Calu3 (cell line): ENCODE measurements at regions not wholly inside any gene's neighbourhood (a gene's known extent, or its start where the extent isn't known, plus 50 kb on each side); places are given as distances from the start of the nearest gene placed in this dataset.

Source experiments
- BruUV-seq: library from RNA; stranded (reverse); fragments of 400-500 nt; replicated peaks from 2 replicates; lab custom pipeline; 2021; lab: Mats Ljungman, UMichigan
- CTCF ChIA-PET: fragments of 300-600 bp; sonication (Branson Sonifier 250); formaldehyde crosslinking; loops from one replicate; lab custom pipeline; 2022; ENCODE audit warnings: antibody characterized with exemption; lab: Charles Lee
- DNase-seq: peaks from one replicate; pipeline ENCODE4 v3.0.0; 2022
- H3K27ac Mint-ChIP-seq: one replicate; pipeline ENCODE4 v1.8.0; 2022; ENCODE audit warnings: mixed read lengths; ENCODE audit not compliant: unreplicated experiment
- H3K27me3 Mint-ChIP-seq: one replicate; pipeline ENCODE4 v1.8.0; 2022; ENCODE audit warnings: mixed read lengths; ENCODE audit not compliant: unreplicated experiment
- H3K36me3 Mint-ChIP-seq: one replicate; pipeline ENCODE4 v1.8.0; 2022; ENCODE audit warnings: mild to moderate bottlenecking, moderate library complexity, mixed read lengths; ENCODE audit not compliant: insufficient read depth, unreplicated experiment
- H3K4me1 Mint-ChIP-seq: one replicate; pipeline ENCODE4 v1.8.0; 2022; ENCODE audit warnings: mild to moderate bottlenecking, low read depth, mixed read lengths; ENCODE audit not compliant: unreplicated experiment
- H3K4me3 Mint-ChIP-seq: one replicate; pipeline ENCODE4 v1.8.0; 2022; ENCODE audit warnings: mild to moderate bottlenecking, low read depth, moderate library complexity, mixed read lengths; ENCODE audit not compliant: unreplicated experiment
- H3K9me3 Mint-ChIP-seq: one replicate; pipeline ENCODE4 v1.8.0; 2022; ENCODE audit warnings: low read depth, mixed read lengths; ENCODE audit not compliant: unreplicated experiment
- intact Hi-C: fragments of 100-400 bp; cut with micrococcal nuclease; formaldehyde crosslinking; loops from one replicate; pipeline ENCODE4 v1.10.0; 2022; ENCODE audit not compliant: unreplicated experiment
- TF ChIP-seq, protein P1 (sequence below): fragments of 200-600 bp; IDR thresholded peaks from one replicate; pipeline ENCODE4 v1.8.0; 2022; ENCODE audit warnings: antibody characterized with exemption; ENCODE audit not compliant: unreplicated experiment

DNA sequence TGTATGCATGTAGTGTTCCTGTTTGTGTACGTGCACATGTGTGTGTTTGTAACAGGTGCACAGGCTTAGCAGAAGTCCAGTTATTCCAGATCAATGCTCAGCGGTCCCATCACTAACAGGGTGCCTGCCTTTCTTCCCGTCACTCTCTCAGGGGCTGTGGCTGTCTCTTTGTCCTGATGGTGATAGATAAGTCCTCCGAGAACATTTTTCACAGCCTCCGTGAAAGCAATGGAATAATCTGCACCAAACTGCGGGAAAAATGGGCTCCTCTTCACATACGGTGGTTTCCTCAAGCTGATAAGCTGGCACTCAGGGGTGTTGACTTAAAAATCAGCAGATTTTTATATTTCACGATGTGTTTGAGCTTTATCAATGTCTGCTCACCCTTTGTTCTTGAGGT lies 342.3 kb downstream of the TMEM114 start:
- no peaks in the 10 kb centered on the region for H3K27me3 Mint-ChIP-seq
- H3K9me3 Mint-ChIP-seq: peaks cover 6% of the 10 kb centered on the region
- no peaks in the 10 kb centered on the region for H3K36me3 Mint-ChIP-seq
- H3K4me1 Mint-ChIP-seq: no peaks in the 10 kb centered on the region
- no peak overlapping the region for H3K27ac Mint-ChIP-seq
- DNase-seq: no peak
- no TSS peak for BruUV-seq
- CTCF ChIA-PET: no interaction called here
- H3K4me3 Mint-ChIP-seq: no peak overlapping the region
- TF ChIP-seq, protein P1, sequence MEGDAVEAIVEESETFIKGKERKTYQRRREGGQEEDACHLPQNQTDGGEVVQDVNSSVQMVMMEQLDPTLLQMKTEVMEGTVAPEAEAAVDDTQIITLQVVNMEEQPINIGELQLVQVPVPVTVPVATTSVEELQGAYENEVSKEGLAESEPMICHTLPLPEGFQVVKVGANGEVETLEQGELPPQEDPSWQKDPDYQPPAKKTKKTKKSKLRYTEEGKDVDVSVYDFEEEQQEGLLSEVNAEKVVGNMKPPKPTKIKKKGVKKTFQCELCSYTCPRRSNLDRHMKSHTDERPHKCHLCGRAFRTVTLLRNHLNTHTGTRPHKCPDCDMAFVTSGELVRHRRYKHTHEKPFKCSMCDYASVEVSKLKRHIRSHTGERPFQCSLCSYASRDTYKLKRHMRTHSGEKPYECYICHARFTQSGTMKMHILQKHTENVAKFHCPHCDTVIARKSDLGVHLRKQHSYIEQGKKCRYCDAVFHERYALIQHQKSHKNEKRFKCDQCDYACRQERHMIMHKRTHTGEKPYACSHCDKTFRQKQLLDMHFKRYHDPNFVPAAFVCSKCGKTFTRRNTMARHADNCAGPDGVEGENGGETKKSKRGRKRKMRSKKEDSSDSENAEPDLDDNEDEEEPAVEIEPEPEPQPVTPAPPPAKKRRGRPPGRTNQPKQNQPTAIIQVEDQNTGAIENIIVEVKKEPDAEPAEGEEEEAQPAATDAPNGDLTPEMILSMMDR: no peak
- intact Hi-C loops: no loop called here

DNA sequence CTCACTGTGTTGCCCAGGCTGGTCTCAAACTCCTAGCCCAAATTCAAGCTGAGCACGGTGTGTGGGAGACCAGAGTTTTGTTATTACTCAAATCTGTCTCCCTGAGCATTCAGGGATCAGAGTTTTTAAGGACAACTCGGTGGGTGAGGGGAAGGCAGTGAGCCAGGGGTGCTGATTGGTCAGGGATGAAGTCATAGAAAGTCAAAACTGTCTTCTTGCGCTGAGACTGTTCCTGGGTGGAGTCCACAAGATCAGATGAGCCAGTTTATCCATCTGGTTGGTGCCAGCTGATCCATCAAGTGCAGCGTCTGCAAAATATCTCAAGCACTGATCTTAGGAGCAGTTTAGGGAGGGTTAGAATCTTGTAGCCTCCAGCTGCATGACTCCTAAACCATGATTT lies 346.3 kb downstream of the TMEM114 start:
- intact Hi-C loops: no loop called here
- CTCF ChIA-PET: no interaction called here
- Mint-ChIP-seq H3K4me3 (no peak overlapping the region), H3K4me1 (no peaks in the 10 kb centered on the region), H3K27ac (no peak overlapping the region), H3K27me3 (peaks cover 19% of the 10 kb centered on the region), H3K9me3 (peaks cover 2% of the 10 kb centered on the region), H3K36me3 (no peaks in the 10 kb centered on the region)
- no peak for DNase-seq
- no TSS peak for BruUV-seq
- TF ChIP-seq, protein P1: no peak

DNA sequence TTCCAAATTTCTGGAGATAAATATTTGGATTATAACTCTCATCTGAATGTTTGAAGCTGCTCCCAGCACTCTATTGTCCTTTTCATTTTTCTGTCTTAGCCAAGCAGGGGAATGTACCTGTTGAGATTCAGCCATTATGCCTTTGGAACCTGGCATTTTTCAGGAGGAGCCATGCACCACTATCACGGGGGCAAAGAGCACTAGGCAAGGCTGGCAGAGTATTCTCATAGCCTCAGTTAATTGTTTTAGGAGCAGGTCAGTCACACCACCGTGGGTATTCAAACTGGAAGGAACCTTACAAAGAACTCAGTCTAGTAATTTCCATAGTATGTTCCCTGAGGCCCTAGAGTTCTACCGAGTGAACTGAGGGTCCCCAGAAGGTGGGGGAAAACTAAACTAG lies 348.9 kb downstream of the TMEM114 start:
- Mint-ChIP-seq H3K27ac (no peak overlapping the region), H3K27me3 (peaks cover 19% of the 10 kb centered on the region), H3K4me1 (no peaks in the 10 kb centered on the region), H3K4me3 (no peak overlapping the region), H3K9me3 (peaks cover 2% of the 10 kb centered on the region), H3K36me3 (no peaks in the 10 kb centered on the region)
- TF ChIP-seq, protein P1: no peak
- BruUV-seq: no TSS peak
- DNase-seq: no peak
- CTCF ChIA-PET: no interaction called here
- intact Hi-C loops: no loop called here

- H3K27ac Mint-ChIP-seq: no peak overlapping the region
- no TSS peak for BruUV-seq
- DNase-seq: no peak
- no peak overlapping the region for H3K4me3 Mint-ChIP-seq
- H3K27me3 Mint-ChIP-seq: peaks cover 19% of the 10 kb centered on the region
- H3K36me3 Mint-ChIP-seq: no peaks in the 10 kb centered on the region
- no peaks in the 10 kb centered on the region for H3K9me3 Mint-ChIP-seq
- no peaks in the 10 kb centered on the region for H3K4me1 Mint-ChIP-seq
- intact Hi-C loops: no loop called here
- CTCF ChIA-PET: interaction anchor here (0.7 kb wide), 1 partner anchor 484 kb away, joined by 6 read pairs; no protein-coding TSS in a partner anchor
- TF ChIP-seq, protein P1: no peak
These were observed 350.9 kb downstream of the TMEM114 start for GRCh38 chr16:8239443-8239842.
